ENCODE measurements at regions not wholly inside any gene's neighbourhood (a gene's known extent, or its start where the extent isn't known, plus 50 kb on each side); places are given as distances from the start of the nearest gene placed in this dataset.

DNA sequence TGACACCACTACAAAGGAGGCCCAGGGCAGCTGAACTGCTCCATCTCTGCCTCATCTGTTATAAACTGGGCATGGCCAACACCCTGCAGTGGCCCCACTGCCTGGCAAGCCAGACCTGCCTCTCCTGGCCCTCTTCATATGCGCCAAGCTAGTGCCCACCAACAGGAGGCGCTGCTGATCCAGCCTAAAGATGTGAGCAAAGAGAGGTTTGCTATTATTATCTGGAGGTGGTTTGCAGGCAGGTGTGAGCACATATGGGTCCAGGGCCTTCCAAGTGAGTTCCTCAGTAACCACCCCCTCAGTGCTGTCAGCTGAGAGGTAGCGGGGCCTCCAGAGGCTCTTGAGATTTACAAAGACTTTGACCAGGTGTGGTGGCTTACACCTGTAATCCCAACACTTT is 232.2 kb downstream of the SYK start:
- TF ChIP-seq JUND (IDR thresholded peaks at IDR 0.05) = no peak
- TF ChIP-seq, protein P1, sequence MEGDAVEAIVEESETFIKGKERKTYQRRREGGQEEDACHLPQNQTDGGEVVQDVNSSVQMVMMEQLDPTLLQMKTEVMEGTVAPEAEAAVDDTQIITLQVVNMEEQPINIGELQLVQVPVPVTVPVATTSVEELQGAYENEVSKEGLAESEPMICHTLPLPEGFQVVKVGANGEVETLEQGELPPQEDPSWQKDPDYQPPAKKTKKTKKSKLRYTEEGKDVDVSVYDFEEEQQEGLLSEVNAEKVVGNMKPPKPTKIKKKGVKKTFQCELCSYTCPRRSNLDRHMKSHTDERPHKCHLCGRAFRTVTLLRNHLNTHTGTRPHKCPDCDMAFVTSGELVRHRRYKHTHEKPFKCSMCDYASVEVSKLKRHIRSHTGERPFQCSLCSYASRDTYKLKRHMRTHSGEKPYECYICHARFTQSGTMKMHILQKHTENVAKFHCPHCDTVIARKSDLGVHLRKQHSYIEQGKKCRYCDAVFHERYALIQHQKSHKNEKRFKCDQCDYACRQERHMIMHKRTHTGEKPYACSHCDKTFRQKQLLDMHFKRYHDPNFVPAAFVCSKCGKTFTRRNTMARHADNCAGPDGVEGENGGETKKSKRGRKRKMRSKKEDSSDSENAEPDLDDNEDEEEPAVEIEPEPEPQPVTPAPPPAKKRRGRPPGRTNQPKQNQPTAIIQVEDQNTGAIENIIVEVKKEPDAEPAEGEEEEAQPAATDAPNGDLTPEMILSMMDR (IDR thresholded peaks at IDR 0.05) = peak; percentile 59
- TF ChIP-seq POLR2AphosphoS5 (IDR thresholded peaks at IDR 0.05; ENCODE audit: low read depth, low read length) = no peak
- TF ChIP-seq SMC3 (IDR thresholded peaks at IDR 0.05; ENCODE audit: low read depth, low read length) = peak; percentile 34; the same call in 1 of the 2 replicates
- TF ChIP-seq, protein P2, sequence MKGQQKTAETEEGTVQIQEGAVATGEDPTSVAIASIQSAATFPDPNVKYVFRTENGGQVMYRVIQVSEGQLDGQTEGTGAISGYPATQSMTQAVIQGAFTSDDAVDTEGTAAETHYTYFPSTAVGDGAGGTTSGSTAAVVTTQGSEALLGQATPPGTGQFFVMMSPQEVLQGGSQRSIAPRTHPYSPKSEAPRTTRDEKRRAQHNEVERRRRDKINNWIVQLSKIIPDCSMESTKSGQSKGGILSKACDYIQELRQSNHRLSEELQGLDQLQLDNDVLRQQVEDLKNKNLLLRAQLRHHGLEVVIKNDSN (IDR thresholded peaks at IDR 0.05; ENCODE audit: borderline replicate concordance, low read depth) = no peak
- no peak for TF ChIP-seq NRF1 (IDR thresholded peaks at IDR 0.05; ENCODE audit: low read depth, low read length)
- TF ChIP-seq RCOR1 (IDR thresholded peaks at IDR 0.05; ENCODE audit: low read length) = no peak
- no peak for TF ChIP-seq EP300 (IDR thresholded peaks at IDR 0.05; ENCODE audit: borderline replicate concordance in 1 of 2, low read depth in 1 of 2, low read length in 1 of 2)
- TF ChIP-seq MXI1 (IDR thresholded peaks at IDR 0.05; ENCODE audit: low read depth, low read length) = no peak
- TF ChIP-seq TAF1 (IDR thresholded peaks at IDR 0.05; ENCODE audit: borderline replicate concordance, low read depth, low read length) = no peak
- TF ChIP-seq EZH2phosphoT487 (IDR thresholded peaks at IDR 0.05; ENCODE audit: borderline replicate concordance, low read depth) = no peak
- TF ChIP-seq, protein P3, sequence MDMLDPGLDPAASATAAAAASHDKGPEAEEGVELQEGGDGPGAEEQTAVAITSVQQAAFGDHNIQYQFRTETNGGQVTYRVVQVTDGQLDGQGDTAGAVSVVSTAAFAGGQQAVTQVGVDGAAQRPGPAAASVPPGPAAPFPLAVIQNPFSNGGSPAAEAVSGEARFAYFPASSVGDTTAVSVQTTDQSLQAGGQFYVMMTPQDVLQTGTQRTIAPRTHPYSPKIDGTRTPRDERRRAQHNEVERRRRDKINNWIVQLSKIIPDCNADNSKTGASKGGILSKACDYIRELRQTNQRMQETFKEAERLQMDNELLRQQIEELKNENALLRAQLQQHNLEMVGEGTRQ (IDR thresholded peaks at IDR 0.05; ENCODE audit: borderline replicate concordance, low read depth, low read length) = no peak
- TF ChIP-seq, protein P4, sequence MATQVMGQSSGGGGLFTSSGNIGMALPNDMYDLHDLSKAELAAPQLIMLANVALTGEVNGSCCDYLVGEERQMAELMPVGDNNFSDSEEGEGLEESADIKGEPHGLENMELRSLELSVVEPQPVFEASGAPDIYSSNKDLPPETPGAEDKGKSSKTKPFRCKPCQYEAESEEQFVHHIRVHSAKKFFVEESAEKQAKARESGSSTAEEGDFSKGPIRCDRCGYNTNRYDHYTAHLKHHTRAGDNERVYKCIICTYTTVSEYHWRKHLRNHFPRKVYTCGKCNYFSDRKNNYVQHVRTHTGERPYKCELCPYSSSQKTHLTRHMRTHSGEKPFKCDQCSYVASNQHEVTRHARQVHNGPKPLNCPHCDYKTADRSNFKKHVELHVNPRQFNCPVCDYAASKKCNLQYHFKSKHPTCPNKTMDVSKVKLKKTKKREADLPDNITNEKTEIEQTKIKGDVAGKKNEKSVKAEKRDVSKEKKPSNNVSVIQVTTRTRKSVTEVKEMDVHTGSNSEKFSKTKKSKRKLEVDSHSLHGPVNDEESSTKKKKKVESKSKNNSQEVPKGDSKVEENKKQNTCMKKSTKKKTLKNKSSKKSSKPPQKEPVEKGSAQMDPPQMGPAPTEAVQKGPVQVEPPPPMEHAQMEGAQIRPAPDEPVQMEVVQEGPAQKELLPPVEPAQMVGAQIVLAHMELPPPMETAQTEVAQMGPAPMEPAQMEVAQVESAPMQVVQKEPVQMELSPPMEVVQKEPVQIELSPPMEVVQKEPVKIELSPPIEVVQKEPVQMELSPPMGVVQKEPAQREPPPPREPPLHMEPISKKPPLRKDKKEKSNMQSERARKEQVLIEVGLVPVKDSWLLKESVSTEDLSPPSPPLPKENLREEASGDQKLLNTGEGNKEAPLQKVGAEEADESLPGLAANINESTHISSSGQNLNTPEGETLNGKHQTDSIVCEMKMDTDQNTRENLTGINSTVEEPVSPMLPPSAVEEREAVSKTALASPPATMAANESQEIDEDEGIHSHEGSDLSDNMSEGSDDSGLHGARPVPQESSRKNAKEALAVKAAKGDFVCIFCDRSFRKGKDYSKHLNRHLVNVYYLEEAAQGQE (IDR thresholded peaks at IDR 0.05; ENCODE audit: low read depth, low read length) = no peak
- TF ChIP-seq, protein P5, sequence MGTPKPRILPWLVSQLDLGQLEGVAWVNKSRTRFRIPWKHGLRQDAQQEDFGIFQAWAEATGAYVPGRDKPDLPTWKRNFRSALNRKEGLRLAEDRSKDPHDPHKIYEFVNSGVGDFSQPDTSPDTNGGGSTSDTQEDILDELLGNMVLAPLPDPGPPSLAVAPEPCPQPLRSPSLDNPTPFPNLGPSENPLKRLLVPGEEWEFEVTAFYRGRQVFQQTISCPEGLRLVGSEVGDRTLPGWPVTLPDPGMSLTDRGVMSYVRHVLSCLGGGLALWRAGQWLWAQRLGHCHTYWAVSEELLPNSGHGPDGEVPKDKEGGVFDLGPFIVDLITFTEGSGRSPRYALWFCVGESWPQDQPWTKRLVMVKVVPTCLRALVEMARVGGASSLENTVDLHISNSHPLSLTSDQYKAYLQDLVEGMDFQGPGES (IDR thresholded peaks at IDR 0.05; ENCODE audit: low read depth, low read length) = no peak
